ENCODE measurements at regions not wholly inside any gene's neighbourhood (a gene's known extent, or its start where the extent isn't known, plus 50 kb on each side); places are given as distances from the start of the nearest gene placed in this dataset.

DNA sequence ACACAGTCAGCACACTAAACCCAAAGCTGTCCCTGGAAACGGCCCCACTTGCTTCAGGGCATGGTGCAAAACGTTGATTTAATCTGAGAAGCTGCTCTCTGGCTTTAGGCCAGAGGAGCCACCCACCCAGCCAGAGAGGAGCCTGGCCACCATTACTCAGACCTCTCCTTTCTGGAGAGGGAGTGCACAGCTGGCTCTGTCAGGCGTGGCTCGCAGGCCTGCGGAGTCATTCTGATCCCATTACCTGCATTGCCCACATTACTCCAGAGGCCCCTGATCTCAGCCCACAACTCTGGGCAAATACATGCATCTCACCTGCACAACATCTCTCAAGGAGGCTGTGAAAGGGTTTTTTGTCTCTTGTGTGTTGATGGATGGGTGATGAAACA is 370.0 kb upstream of the IGFBP3 start:
- intact Hi-C loops (cut with DNase I; ENCODE audit: low total_unique reads): no loop called here
- peak overlapping the region in 1 of 2 donors; percentile 60 for H3K27ac ChIP-seq
- no peaks in the 10 kb centered on the region for H3K9me3 ChIP-seq
- TF ChIP-seq, protein P1, sequence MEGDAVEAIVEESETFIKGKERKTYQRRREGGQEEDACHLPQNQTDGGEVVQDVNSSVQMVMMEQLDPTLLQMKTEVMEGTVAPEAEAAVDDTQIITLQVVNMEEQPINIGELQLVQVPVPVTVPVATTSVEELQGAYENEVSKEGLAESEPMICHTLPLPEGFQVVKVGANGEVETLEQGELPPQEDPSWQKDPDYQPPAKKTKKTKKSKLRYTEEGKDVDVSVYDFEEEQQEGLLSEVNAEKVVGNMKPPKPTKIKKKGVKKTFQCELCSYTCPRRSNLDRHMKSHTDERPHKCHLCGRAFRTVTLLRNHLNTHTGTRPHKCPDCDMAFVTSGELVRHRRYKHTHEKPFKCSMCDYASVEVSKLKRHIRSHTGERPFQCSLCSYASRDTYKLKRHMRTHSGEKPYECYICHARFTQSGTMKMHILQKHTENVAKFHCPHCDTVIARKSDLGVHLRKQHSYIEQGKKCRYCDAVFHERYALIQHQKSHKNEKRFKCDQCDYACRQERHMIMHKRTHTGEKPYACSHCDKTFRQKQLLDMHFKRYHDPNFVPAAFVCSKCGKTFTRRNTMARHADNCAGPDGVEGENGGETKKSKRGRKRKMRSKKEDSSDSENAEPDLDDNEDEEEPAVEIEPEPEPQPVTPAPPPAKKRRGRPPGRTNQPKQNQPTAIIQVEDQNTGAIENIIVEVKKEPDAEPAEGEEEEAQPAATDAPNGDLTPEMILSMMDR (IDR thresholded peaks at IDR 0.05): no peak
- no peak for TF ChIP-seq POLR2A (IDR thresholded peaks at IDR 0.05)
- H3K4me3 ChIP-seq: no peak overlapping the region
- DNase-seq: no peak
- H3K4me1 ChIP-seq: no peaks in the 10 kb centered on the region
- no peaks in the 10 kb centered on the region for H3K27me3 ChIP-seq
- no peaks in the 10 kb centered on the region for H3K36me3 ChIP-seq

DNA sequence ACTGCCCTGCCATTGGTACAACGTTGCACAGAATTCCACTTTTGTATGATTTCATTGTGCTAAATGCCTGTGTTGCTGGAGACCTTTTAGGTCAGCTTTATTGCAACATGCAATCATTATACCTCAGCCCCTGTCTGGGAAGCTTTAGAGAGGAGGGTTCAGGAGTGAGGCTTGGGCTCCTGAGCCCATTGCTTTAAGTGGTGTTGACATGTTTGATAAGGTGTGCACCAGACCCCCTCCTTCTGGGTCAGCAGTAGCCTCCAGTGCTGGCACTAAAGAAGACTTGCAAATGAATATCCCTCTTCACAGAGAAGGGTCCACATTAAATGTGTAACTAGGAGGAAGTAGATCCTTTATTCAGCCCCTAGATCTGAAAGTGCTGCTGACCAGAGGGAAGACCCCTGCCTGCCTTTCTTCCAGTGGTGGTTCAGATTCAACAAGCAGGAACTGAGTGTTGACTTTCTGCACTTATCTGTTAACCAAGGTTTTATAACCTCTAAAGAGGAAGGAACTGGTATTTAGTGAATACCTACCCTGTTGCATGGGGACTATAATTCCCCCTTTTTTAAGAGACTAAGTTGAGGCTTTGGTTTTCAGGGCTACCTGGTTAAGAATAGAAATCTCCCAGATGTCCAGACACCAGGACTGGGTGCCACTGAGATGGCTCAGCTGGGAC is 369.4 kb upstream of the IGFBP3 start:
- intact Hi-C loops (cut with DNase I; ENCODE audit: low total_unique reads): no loop called here
- H3K27me3 ChIP-seq: no peaks in the 10 kb centered on the region
- H3K36me3 ChIP-seq: no peaks in the 10 kb centered on the region
- no peaks in the 10 kb centered on the region for H3K4me1 ChIP-seq
- TF ChIP-seq, protein P1 (IDR thresholded peaks at IDR 0.05): no peak
- no peak for TF ChIP-seq POLR2A (IDR thresholded peaks at IDR 0.05)
- no peak overlapping the region for H3K27ac ChIP-seq
- DNase-seq: no peak
- no peaks in the 10 kb centered on the region for H3K9me3 ChIP-seq
- H3K4me3 ChIP-seq: no peak overlapping the region

- Histone ChIP-seq H3K4me1 (no peaks in the 10 kb centered on the region), H3K27ac (no peak overlapping the region), H3K9me3 (no peaks in the 10 kb centered on the region), H3K4me3 (no peak overlapping the region), H3K27me3 (no peaks in the 10 kb centered on the region), H3K36me3 (no peaks in the 10 kb centered on the region)
- DNase-seq: no peak
- TF ChIP-seq POLR2A (IDR thresholded peaks at IDR 0.05): no peak
- TF ChIP-seq, protein P1 (IDR thresholded peaks at IDR 0.05): no peak
- intact Hi-C loops (cut with DNase I; ENCODE audit: low total_unique reads): no loop called here
Observed at GRCh38 chr7:46288861-46289260, 367.8 kb upstream of the IGFBP3 start.

- Histone ChIP-seq H3K27ac (no peak overlapping the region), H3K4me1 (no peaks in the 10 kb centered on the region), H3K36me3 (no peaks in the 10 kb centered on the region), H3K4me3 (no peak overlapping the region), H3K9me3 (no peaks in the 10 kb centered on the region), H3K27me3 (no peaks in the 10 kb centered on the region)
- DNase-seq: no peak
- intact Hi-C loops (cut with DNase I; ENCODE audit: low total_unique reads): no loop called here
- no peak for TF ChIP-seq POLR2A (IDR thresholded peaks at IDR 0.05)
- TF ChIP-seq, protein P1 (IDR thresholded peaks at IDR 0.05): no peak
Observed at GRCh38 chr7:46288010-46288409, 366.9 kb upstream of the IGFBP3 start.

DNA sequence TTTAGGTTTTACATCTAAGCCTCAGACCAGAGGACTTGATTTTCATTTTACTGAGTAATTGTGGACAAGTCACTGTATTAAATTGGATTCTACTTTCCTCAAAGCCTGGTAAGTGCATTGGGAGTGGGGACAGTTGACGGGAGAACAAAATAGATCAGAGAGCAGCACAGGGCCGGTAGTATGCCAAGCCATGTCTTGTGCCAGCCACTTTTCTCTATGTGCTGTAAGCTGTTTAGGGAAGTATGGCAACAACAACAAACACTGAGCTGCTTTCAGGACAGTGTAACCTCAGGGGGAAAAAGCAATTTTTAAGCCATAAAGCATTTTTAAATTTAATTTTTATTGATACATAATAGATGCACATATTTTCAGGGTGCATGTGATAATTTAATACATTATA is 365.9 kb upstream of the IGFBP3 start:
- Histone ChIP-seq H3K4me1 (no peaks in the 10 kb centered on the region), H3K9me3 (no peaks in the 10 kb centered on the region), H3K27ac (no peak overlapping the region), H3K4me3 (no peak overlapping the region), H3K36me3 (no peaks in the 10 kb centered on the region), H3K27me3 (no peaks in the 10 kb centered on the region)
- DNase-seq: no peak
- intact Hi-C loops (cut with DNase I; ENCODE audit: low total_unique reads): no loop called here
- TF ChIP-seq POLR2A (IDR thresholded peaks at IDR 0.05): no peak
- TF ChIP-seq, protein P1 (IDR thresholded peaks at IDR 0.05): no peak
